SU-DHL-6 (cell line): ENCODE measurements at regions not wholly inside any gene's neighbourhood (a gene's known extent, or its start where the extent isn't known, plus 50 kb on each side); places are given as distances from the start of the nearest gene placed in this dataset.

Source experiments
- CTCF ChIP-seq: fragments of 200-600 bp; sonication (generic); IDR thresholded peaks from one replicate; pipeline ENCODE4 v1.5.1; 2017; ENCODE audit warnings: antibody characterized with exemption, mild to moderate bottlenecking, low read length, moderate library complexity; ENCODE audit not compliant: insufficient read depth, poor library complexity, severe bottlenecking
- EZH2phosphoT487 ChIP-seq: fragments of 200-600 bp; sonication (generic), shearing (Covaris generic); conservative IDR thresholded peaks from 2 replicates; pipeline ENCODE4 v1.6.1; 2018; ENCODE audit warnings: mild to moderate bottlenecking, antibody characterized with exemption, low read length, moderate library complexity, mixed read lengths

DNA sequence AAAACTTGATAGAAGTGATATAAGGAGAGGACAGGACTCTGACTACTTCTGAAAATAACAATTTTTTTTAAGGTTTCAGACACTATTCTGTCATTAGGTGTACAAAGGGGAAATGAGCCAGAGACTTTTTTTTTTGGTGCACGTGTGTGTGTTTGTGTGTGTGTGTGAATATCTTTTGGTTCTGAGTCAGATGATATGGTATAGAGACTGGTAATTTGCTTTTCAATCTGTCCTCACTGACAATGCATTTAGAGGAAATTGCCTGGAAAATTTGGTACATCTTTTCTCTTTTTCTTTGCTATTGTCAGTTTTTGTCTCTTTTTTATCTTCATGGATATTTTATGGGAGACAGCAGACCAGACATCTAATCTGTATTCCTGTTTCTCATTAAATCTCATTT is 59.3 kb downstream of the DDIT4L start:
- TF ChIP-seq CTCF (no peak), EZH2phosphoT487 (no peak)
